ENCODE measurements at regions not wholly inside any gene's neighbourhood (a gene's known extent, or its start where the extent isn't known, plus 50 kb on each side); places are given as distances from the start of the nearest gene placed in this dataset.

DNA sequence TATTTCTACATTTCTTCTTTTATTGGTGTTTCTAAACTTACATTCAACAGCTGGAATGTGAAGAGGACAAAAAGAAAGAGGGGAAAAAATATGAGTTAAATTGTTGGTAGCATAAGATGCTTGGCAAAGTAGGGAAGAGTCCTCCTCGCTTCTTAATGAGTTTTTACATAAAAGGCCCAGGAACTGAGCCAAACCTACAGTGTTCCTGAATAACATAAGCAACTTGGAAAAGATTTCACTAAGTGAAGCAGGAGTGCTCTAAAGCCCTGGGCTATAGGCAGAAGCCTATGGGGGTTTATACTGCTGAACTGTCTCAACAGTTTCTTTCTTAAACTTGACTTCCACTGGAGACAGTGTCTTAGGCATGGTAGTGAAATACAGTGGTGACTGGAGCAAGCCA lies 115.0 kb upstream of the USP25 start:
- TF ChIP-seq CTCF (IDR thresholded peaks at IDR 0.05; ENCODE audit: insufficient read depth, low read depth, low read length, missing control alignments): no peak
- no peak overlapping the region for H3K4me3 ChIP-seq (ENCODE audit: low read depth, low read length)
- DNase-seq (ENCODE audit: low read depth): no peak

GRCh38 chr21:15616864-15617574 lies 112.8 kb upstream of the USP25 start:
- no peak for DNase-seq (ENCODE audit: low read depth)
- no peak for TF ChIP-seq CTCF (IDR thresholded peaks at IDR 0.05; ENCODE audit: insufficient read depth, low read depth, low read length, missing control alignments)
- H3K4me3 ChIP-seq (ENCODE audit: low read depth, low read length): no peak overlapping the region

DNA sequence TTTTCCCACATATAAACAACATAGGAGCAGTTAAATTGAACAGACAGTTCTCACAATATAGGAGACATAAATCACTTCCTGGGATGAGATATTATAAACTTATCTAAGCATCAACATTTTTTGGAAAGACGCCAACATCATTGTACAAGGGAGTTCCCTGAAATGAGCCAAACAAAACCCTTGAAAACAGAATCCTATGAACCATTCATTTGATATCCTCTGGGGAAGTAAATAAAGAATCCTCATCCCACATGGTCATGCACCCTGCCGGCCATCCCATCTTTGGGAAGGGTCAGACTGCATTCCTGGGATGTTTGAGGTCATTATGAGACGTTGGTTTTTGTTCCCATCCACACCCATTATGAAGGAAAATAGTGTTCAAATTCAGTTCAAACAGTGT lies 111.8 kb upstream of the USP25 start:
- no peak overlapping the region for H3K4me3 ChIP-seq (ENCODE audit: low read depth, low read length)
- no peak for TF ChIP-seq CTCF (IDR thresholded peaks at IDR 0.05; ENCODE audit: insufficient read depth, low read depth, low read length, missing control alignments)
- DNase-seq (ENCODE audit: low read depth): no peak

DNA sequence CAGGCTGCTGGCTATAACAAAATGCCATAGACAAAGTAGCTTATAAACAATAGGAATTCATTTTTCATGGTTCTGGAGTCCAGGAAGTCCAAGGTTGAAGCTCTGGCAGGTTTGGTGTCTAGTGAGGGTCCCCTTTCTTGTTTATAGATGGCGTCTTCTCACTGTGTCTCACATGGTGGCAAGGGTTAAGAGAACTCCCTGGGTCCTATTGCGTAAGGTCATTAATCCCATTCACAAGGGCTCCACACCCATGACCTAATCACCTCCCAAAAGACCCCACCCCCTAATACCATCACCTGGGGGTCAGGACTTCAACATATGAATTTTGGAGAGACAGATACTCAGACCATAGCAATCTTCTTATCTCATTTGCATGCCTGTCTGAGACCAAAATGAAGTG lies 108.9 kb upstream of the USP25 start:
- no peak overlapping the region for H3K4me3 ChIP-seq (ENCODE audit: low read depth, low read length)
- no peak for TF ChIP-seq CTCF (IDR thresholded peaks at IDR 0.05; ENCODE audit: insufficient read depth, low read depth, low read length, missing control alignments)
- no peak for DNase-seq (ENCODE audit: low read depth)

DNA sequence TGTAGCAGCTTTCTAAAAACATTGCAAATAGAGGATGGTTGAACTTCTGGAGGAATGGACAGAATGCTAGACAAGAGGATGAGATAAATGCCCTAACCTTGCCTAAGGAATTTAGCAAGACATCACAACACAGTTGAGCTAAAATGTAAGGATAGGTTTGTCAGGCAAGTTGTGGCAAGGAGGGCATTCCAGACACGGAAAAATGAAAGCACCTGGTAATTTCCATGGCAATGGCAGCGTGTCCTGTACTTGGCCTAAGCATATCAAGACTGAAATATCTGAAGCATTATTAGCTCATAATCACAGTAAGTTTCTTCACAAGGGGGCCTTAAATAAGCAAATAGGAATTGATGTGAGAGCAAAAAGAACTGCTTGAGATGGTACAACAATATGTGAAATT lies 105.1 kb upstream of the USP25 start:
- no peak overlapping the region for H3K4me3 ChIP-seq (ENCODE audit: low read depth, low read length)
- DNase-seq (ENCODE audit: low read depth): no peak
- TF ChIP-seq CTCF (IDR thresholded peaks at IDR 0.05; ENCODE audit: insufficient read depth, low read depth, low read length, missing control alignments): no peak

DNA sequence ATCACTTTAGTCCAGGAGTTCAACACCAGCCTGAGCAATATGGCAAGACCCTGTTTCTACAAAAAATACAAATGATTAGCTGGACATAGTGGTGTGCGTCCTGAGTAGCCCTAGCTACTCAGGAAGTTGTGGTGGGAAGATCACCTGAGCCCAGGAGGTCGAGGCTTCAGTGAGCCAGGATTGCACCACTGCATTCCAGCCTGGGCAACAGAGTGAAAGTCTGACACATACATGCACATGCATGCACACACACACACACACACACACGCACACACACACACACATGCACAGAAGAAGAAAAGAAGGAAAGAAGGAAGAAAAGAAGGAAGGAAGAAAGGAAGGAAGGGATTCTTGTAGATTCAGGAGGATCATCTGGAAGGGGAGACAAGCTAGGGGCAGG lies 104.4 kb upstream of the USP25 start:
- no peak for DNase-seq (ENCODE audit: low read depth)
- H3K4me3 ChIP-seq (ENCODE audit: low read depth, low read length): no peak overlapping the region
- TF ChIP-seq CTCF (IDR thresholded peaks at IDR 0.05; ENCODE audit: insufficient read depth, low read depth, low read length, missing control alignments): no peak

GRCh38 chr21:15626031-15626430 lies 103.8 kb upstream of the USP25 start:
- no peak overlapping the region for H3K4me3 ChIP-seq (ENCODE audit: low read depth, low read length)
- no peak for DNase-seq (ENCODE audit: low read depth)
- TF ChIP-seq CTCF (IDR thresholded peaks at IDR 0.05; ENCODE audit: insufficient read depth, low read depth, low read length, missing control alignments): no peak

Data from GM12865 (cell line).